AG04449 (cell line): ENCODE measurements at regions not wholly inside any gene's neighbourhood (a gene's known extent, or its start where the extent isn't known, plus 50 kb on each side); places are given as distances from the start of the nearest gene placed in this dataset.

Experiments used
- CTCF ChIA-PET: fragments of 350-600 bp; formaldehyde crosslinking; extraction: SDS; loops from one replicate; lab custom pipeline; 2021; ENCODE audit warnings: antibody characterized with exemption; lab: Yijun Ruan, JAX
- POLR2A ChIA-PET: fragments of 400-600, 350-600 bp; formaldehyde crosslinking; extraction: SDS; loops from one replicate; lab custom pipeline; 2020; ENCODE audit warnings: antibody characterized with exemption, inconsistent platforms; lab: Yijun Ruan, JAX
- DNase-seq: peaks from one replicate; pipeline ENCODE4 v3.0.0-alpha.2; 2010; ENCODE audit warnings: low read depth, low spot score
- H3K4me3 ChIP-seq: 2 replicates; pipeline ENCODE4 v1.5.1; 2011; ENCODE audit warnings: low read depth, mild to moderate bottlenecking, control low read depth, low read length
- TF ChIP-seq, protein P1 (sequence below): IDR thresholded peaks from one replicate; pipeline ENCODE4 v1.5.1; 2011; ENCODE audit warnings: mild to moderate bottlenecking, moderate library complexity, low read length, control low read depth, inconsistent platforms; ENCODE audit not compliant: insufficient read depth; ENCODE audit errors: missing control alignments

DNA sequence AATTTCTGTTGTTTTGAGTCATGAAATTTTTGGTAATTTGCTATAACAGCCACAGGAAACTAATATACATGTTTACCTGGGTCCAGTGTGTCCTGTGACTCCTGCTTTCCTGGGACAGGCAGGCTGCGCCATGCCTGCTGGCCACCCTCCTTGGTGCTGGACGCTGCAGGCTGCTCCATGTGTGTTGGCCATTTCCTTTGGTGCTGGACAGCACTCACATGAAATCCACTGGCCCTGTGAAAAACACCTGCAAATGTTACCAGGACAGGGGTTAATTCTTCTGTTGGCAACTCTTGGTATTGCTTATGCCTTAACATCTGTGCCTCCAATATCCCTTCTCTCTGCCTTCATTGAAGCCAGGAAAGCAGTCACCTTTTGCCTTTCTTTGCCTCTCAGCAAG, 86.9 kb upstream of the ATP10A start:
- TF ChIP-seq, protein P1, sequence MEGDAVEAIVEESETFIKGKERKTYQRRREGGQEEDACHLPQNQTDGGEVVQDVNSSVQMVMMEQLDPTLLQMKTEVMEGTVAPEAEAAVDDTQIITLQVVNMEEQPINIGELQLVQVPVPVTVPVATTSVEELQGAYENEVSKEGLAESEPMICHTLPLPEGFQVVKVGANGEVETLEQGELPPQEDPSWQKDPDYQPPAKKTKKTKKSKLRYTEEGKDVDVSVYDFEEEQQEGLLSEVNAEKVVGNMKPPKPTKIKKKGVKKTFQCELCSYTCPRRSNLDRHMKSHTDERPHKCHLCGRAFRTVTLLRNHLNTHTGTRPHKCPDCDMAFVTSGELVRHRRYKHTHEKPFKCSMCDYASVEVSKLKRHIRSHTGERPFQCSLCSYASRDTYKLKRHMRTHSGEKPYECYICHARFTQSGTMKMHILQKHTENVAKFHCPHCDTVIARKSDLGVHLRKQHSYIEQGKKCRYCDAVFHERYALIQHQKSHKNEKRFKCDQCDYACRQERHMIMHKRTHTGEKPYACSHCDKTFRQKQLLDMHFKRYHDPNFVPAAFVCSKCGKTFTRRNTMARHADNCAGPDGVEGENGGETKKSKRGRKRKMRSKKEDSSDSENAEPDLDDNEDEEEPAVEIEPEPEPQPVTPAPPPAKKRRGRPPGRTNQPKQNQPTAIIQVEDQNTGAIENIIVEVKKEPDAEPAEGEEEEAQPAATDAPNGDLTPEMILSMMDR = no peak
- no peak overlapping the region for H3K4me3 ChIP-seq
- ChIA-PET POLR2A (no interaction called here), CTCF (no interaction called here)
- DNase-seq = no peak

DNA sequence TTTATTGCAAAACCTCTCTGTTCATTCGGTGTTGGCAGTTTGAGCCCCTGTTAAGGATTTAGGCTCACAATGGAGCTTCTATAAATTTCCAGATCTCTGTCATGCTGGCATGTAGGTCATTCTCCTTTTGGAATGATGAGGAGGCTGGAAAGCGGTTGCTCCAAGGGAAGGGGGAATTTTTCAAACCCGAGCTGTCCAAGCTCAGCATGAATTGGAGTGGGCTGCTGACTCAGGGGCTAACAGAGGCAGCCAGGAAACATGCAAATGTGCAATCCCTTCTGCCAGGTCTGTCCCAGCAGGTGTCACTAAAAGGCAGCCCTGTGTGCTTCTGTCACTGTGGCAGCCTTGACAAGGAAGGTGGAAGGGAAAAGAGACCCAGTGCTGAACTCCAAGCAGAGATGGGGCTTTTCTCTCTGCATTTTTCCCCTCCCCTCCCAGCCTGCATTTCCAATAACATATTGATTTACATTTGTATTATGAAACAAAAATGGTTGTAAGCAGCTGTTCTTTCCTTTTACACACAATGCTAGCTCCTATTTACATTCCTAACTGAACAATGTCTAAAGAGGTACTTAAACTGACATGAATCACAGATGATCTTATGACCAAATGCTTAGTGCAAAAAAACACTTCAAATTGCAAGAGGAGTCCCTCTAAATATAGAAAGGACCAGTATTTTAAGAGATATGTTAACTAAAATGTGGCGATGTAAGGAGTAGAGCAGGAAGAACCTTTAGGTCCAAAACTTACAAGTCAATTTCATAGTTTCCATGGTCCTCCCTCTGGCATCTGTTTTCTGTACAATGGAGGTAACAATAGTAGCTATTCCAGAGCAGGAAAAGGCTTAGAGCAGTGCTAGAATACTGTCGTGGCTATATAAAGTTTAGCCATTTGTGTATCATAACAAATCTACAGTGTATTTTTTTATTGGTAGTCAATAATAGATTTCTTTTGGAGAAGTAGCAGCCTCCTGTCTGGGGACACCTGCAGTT, 84.5 kb upstream of the ATP10A start:
- CTCF ChIA-PET = interaction anchor here (0.6 to 5.7 kb wide), 6 partner anchors 14 to 434 kb away, joined by 3 to 25 read pairs (median 6); no protein-coding TSS in a partner anchor
- no peak for DNase-seq
- POLR2A ChIA-PET = no interaction called here
- no peak overlapping the region for H3K4me3 ChIP-seq
- TF ChIP-seq, protein P1 = peak; percentile 17

DNA sequence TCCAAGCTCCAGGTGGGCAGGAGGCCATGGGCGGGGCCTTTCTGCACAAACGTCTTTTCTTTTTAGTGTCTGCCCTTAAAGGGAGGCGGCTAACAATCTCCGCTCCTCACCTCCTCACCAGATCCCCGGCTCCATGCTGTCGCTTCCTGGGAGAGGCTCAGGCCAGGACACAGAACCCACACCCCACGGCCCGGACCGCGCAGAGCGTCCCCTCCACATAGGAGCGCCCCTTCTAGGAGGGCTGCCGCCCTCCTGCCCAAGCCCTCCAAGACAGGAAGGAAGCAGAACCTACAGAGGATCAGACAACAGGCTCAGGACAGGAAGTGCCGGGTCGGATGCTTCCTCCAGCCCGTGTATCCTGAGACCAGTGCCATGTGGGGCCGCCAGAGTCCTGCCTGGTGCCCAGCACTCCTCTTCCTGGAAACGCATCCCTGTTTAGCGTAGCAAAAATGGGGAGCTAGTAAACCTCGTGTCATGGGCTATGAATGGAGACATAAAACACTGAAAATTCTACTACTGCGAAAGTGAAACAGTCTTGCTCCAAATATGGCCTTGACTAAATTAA, 83.2 kb upstream of the ATP10A start:
- CTCF ChIA-PET = interaction anchor here (1.6 to 5.7 kb wide), 2 partner anchors 12 to 310 kb away, joined by 4 to 25 read pairs; no protein-coding TSS in a partner anchor
- TF ChIP-seq, protein P1 = no peak
- H3K4me3 ChIP-seq = no peak overlapping the region
- POLR2A ChIA-PET = no interaction called here
- no peak for DNase-seq

DNA sequence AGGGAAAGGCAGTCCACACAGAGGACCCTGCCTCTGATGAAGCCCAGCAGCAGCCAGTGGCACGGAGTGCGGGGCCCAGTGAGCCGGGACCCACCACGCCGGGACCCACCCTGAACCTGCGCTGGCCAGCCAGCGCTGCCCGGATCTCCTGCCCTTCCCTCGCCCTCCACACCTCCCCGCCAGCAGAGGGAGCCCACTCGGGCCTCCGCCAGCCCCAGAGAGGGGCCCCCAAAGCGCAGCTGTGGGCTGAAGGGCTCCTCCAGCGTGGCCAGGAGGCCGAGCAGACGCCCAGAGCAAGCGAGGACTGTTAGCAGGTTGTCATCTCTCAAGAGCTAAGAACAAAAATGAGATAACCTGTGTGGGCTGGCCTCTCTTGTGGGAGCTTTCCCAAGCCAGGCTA, 81.3 kb upstream of the ATP10A start:
- TF ChIP-seq, protein P1 = no peak
- POLR2A ChIA-PET = no interaction called here
- no peak overlapping the region for H3K4me3 ChIP-seq
- CTCF ChIA-PET = interaction anchor here (0.9 to 5.7 kb wide), 3 partner anchors 11 to 435 kb away, joined by 3 to 25 read pairs (median 3); no protein-coding TSS in a partner anchor
- DNase-seq = no peak

DNA sequence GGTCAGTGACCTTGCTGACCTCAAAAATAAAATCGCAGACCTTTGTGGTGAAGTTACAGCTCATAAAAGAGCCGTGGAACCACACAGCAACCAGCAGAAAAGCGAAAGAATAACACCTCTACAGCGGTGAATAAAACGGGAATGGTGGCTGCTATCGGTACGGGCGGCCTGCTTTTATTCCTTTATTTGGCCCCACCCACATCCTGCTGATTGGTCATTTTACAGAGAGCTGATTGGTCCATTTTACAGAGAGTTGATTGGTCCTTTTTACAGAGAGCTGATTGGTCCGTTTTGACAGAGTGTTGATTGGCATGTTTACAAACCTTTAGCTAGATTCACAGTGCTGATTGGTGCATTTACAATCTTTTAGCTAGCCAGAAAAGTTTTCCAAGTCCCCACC, 80.7 kb upstream of the ATP10A start:
- no peak for DNase-seq
- CTCF ChIA-PET = interaction anchor here (0.9 to 5.7 kb wide), 4 partner anchors 9 to 434 kb away, joined by 3 to 25 read pairs (median 3); no protein-coding TSS in a partner anchor
- POLR2A ChIA-PET = no interaction called here
- H3K4me3 ChIP-seq = no peak overlapping the region
- TF ChIP-seq, protein P1 = no peak

DNA sequence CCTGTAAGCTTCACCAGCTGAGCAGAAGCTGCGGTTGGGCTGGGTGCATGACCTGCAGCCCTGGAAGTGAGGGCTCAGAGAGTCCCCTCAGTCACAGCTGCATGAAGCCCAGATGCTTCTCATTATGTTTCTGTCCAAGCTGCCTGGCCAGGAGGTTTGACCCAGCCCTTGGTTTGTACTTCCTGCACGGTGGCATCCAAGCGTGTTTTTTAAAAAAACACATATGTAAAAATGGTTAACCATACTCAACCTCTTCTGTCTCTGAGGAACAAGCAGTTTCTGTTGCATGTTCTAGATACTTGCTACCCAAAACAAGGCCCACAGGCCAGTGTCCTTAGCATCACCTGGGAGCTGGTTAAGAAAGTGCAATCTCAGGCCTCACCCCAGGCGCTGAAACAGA, 76.0 kb upstream of the ATP10A start:
- CTCF ChIA-PET = interaction anchor here (0.7 kb wide), 1 partner anchor 173 kb away, joined by 3 read pairs; no protein-coding TSS in a partner anchor
- POLR2A ChIA-PET = no interaction called here
- DNase-seq = no peak
- TF ChIP-seq, protein P1 = no peak
- no peak overlapping the region for H3K4me3 ChIP-seq
